ENCODE measurements at regions not wholly inside any gene's neighbourhood (a gene's known extent, or its start where the extent isn't known, plus 50 kb on each side); places are given as distances from the start of the nearest gene placed in this dataset.

- no peak overlapping the region for H3K4me2 ChIP-seq (ENCODE audit: extremely low read depth, insufficient read depth, low read length)
- no peaks in the 10 kb centered on the region for H3K4me1 ChIP-seq (ENCODE audit: control insufficient read depth, extremely low read depth, insufficient read depth, low read length)
- no peaks in the 10 kb centered on the region for H3K9me3 ChIP-seq (ENCODE audit: control insufficient read depth, insufficient read depth, low read depth, low read length)
- no peaks in the 10 kb centered on the region for H4K20me1 ChIP-seq (ENCODE audit: control insufficient read depth, extremely low read depth, insufficient read depth, low read length)
- no peaks in the 10 kb centered on the region for H3K36me3 ChIP-seq (ENCODE audit: control insufficient read depth, insufficient read depth, low read length)
- H3K27me3 ChIP-seq (ENCODE audit: control insufficient read depth, insufficient read depth, low read length): no peaks in the 10 kb centered on the region
- no peak for TF ChIP-seq CTCF (conservative IDR thresholded peaks at IDR 0.05 in 1 of 2, IDR thresholded peaks at IDR 0.05 in 1 of 2; ENCODE audit: low read depth in 1 of 2, low read length in 2 of 2)
- no peak for TF ChIP-seq EZH2 (IDR thresholded peaks at IDR 0.05; ENCODE audit: low read length, missing control alignments)
- no peak for DNase-seq (ENCODE audit: low read depth in 2 of 2)
- no peaks in the 10 kb centered on the region for H3K79me2 ChIP-seq (ENCODE audit: control insufficient read depth, insufficient read depth, low read length)
- H3K9ac ChIP-seq (ENCODE audit: insufficient read depth, low read length): no peak overlapping the region
- H3K27ac ChIP-seq (ENCODE audit: insufficient read depth, low read length): no peak overlapping the region
- H3K4me3 ChIP-seq (replicated peaks in 1 of 4; ENCODE audit: control extremely low read depth in 1 of 4, insufficient read depth in 1 of 4, low read depth in 3 of 4, low read length in 4 of 4): no peak overlapping the region
- H2AFZ ChIP-seq (ENCODE audit: low read length): no peak overlapping the region
Observed at GRCh38 chr3:180352261-180352660, 249.7 kb upstream of the TTC14 start.

GRCh38 chr3:180354214-180354613 is 247.7 kb upstream of the TTC14 start:
- Histone ChIP-seq H2AFZ (ENCODE audit: low read length) (no peak overlapping the region), H3K27me3 (ENCODE audit: control insufficient read depth, insufficient read depth, low read length) (no peaks in the 10 kb centered on the region), H3K36me3 (ENCODE audit: control insufficient read depth, insufficient read depth, low read length) (no peaks in the 10 kb centered on the region), H3K4me3 (replicated peaks in 1 of 4; ENCODE audit: control extremely low read depth in 1 of 4, insufficient read depth in 1 of 4, low read depth in 3 of 4, low read length in 4 of 4) (no peak overlapping the region), H3K9ac (ENCODE audit: insufficient read depth, low read length) (no peak overlapping the region), H3K4me1 (ENCODE audit: control insufficient read depth, extremely low read depth, insufficient read depth, low read length) (no peaks in the 10 kb centered on the region), H3K79me2 (ENCODE audit: control insufficient read depth, insufficient read depth, low read length) (no peaks in the 10 kb centered on the region), H3K4me2 (ENCODE audit: extremely low read depth, insufficient read depth, low read length) (no peak overlapping the region), H4K20me1 (ENCODE audit: control insufficient read depth, extremely low read depth, insufficient read depth, low read length) (no peaks in the 10 kb centered on the region), H3K27ac (ENCODE audit: insufficient read depth, low read length) (no peak overlapping the region), H3K9me3 (ENCODE audit: control insufficient read depth, insufficient read depth, low read depth, low read length) (no peaks in the 10 kb centered on the region)
- no peak for DNase-seq (ENCODE audit: low read depth in 2 of 2)
- TF ChIP-seq CTCF (conservative IDR thresholded peaks at IDR 0.05 in 1 of 2, IDR thresholded peaks at IDR 0.05 in 1 of 2; ENCODE audit: low read depth in 1 of 2, low read length in 2 of 2) (no peak), EZH2 (IDR thresholded peaks at IDR 0.05; ENCODE audit: low read length, missing control alignments) (no peak)

GRCh38 chr3:180358179-180358578 is 243.8 kb upstream of the TTC14 start:
- Histone ChIP-seq H4K20me1 (ENCODE audit: control insufficient read depth, extremely low read depth, insufficient read depth, low read length) (no peaks in the 10 kb centered on the region), H3K9me3 (ENCODE audit: control insufficient read depth, insufficient read depth, low read depth, low read length) (no peaks in the 10 kb centered on the region), H3K27me3 (ENCODE audit: control insufficient read depth, insufficient read depth, low read length) (no peaks in the 10 kb centered on the region), H2AFZ (ENCODE audit: low read length) (no peak overlapping the region), H3K36me3 (ENCODE audit: control insufficient read depth, insufficient read depth, low read length) (no peaks in the 10 kb centered on the region), H3K79me2 (ENCODE audit: control insufficient read depth, insufficient read depth, low read length) (no peaks in the 10 kb centered on the region), H3K4me1 (ENCODE audit: control insufficient read depth, extremely low read depth, insufficient read depth, low read length) (no peaks in the 10 kb centered on the region), H3K9ac (ENCODE audit: insufficient read depth, low read length) (no peak overlapping the region), H3K4me2 (ENCODE audit: extremely low read depth, insufficient read depth, low read length) (no peak overlapping the region), H3K27ac (ENCODE audit: insufficient read depth, low read length) (no peak overlapping the region), H3K4me3 (replicated peaks in 1 of 4; ENCODE audit: control extremely low read depth in 1 of 4, insufficient read depth in 1 of 4, low read depth in 3 of 4, low read length in 4 of 4) (no peak overlapping the region)
- peak in 1 of 2 donors; percentile 55 for DNase-seq (ENCODE audit: low read depth in 2 of 2)
- no peak for TF ChIP-seq CTCF (conservative IDR thresholded peaks at IDR 0.05 in 1 of 2, IDR thresholded peaks at IDR 0.05 in 1 of 2; ENCODE audit: low read depth in 1 of 2, low read length in 2 of 2)
- TF ChIP-seq EZH2 (IDR thresholded peaks at IDR 0.05; ENCODE audit: low read length, missing control alignments): no peak

Data from fibroblast of lung (primary cell).